HCT116 (cell line): ENCODE measurements at regions not wholly inside any gene's neighbourhood (a gene's known extent, or its start where the extent isn't known, plus 50 kb on each side); places are given as distances from the start of the nearest gene placed in this dataset.

Source experiments
- ATAC-seq: fragments of 200-7000 bp; cut with Tn5 transposase; 2 replicates; pipeline ENCODE4 v1.9.1; 2020; ENCODE audit warnings: mild to moderate bottlenecking, moderate library complexity
- BruUV-seq: library from RNA; stranded (reverse); fragments of 400-500 nt; replicated peaks from 2 replicates; lab custom pipeline; 2021; lab: Mats Ljungman, UMichigan
- CTCF ChIA-PET: fragments of 300-600 bp; sonication (Branson Sonifier 250); formaldehyde crosslinking; loops from one replicate; lab custom pipeline; 2021; ENCODE audit warnings: antibody characterized with exemption; lab: Charles Lee
- POLR2A ChIA-PET: fragments of 300-600, 350-600 bp; sonication (Branson Sonifier 250); formaldehyde crosslinking; loops from one replicate; lab custom pipeline; 2021; ENCODE audit warnings: antibody characterized with exemption; lab: Charles Lee
- RAD21 ChIA-PET, 2 experiments: fragments of 300-600 bp; sonication (Branson Sonifier 250); formaldehyde crosslinking; loops; one replicate each; lab custom pipeline; 2023; ENCODE audit warnings: low total read pairs in 2 of 2; ENCODE audit not compliant: uncharacterized antibody in 2 of 2, unreplicated experiment in 2 of 2, low non-redundant PET in 1 of 2; lab: Charles Lee
- DNase-seq: peaks from one replicate; pipeline ENCODE4 v3.0.0-alpha.2; 2010; ENCODE audit warnings: low read depth, low spot score
- H2AFZ ChIP-seq: fragments of 200-600 bp; shearing (Covaris generic), sonication (generic); 2 replicates; pipeline ENCODE4 v1.6.1; 2017; ENCODE audit warnings: low read depth, mixed run types, mixed read lengths, antibody characterized with exemption, low read length; ENCODE audit not compliant: poor library complexity, severe bottlenecking
- H3K27ac ChIP-seq: 2 replicates; pipeline ENCODE4 v1.5.1; 2012; ENCODE audit warnings: low read depth, low read length
- H3K27me3 ChIP-seq: fragments of 200-600 bp; sonication (generic); 2 replicates; pipeline ENCODE4 v1.6.1; 2016; ENCODE audit warnings: mixed run types, low read length, mixed read lengths; ENCODE audit not compliant: insufficient read depth
- H3K36me3 ChIP-seq, 2 experiments: fragments of 200-500 bp in 1 of 2; fragments of 200-600 bp in 1 of 2; sonication (Bioruptor generic) in 1 of 2; sonication (generic) in 1 of 2; 2 replicates each; pipeline versions ENCODE4 v1.5.1 to v1.6.1; 2014 to 2016; ENCODE audit warnings: low read length in 2 of 2, inconsistent platforms in 1 of 2, mixed read lengths in 1 of 2, mixed run types in 1 of 2; ENCODE audit not compliant: insufficient read depth in 2 of 2, control insufficient read depth in 1 of 2
- H3K4me1 ChIP-seq, 2 experiments: fragments of 200-600 bp in 1 of 2; sonication (generic) in 1 of 2; 2 replicates each; pipeline versions ENCODE4 v1.5.1 to v1.6.1; 2012 to 2017; ENCODE audit warnings: low read length in 2 of 2, inconsistent platforms in 1 of 2, mild to moderate bottlenecking in 1 of 2, mixed read lengths in 1 of 2, mixed run types in 1 of 2, moderate library complexity in 1 of 2; ENCODE audit not compliant: insufficient read depth in 2 of 2, control insufficient read depth in 1 of 2
- H3K4me2 ChIP-seq: fragments of 200-600 bp; sonication (generic); 2 replicates; pipeline ENCODE4 v1.6.1; 2017; ENCODE audit warnings: mixed run types, low read length, mixed read lengths
- H3K4me3 ChIP-seq, 2 experiments: fragments of 200-600 bp in 1 of 2; sonication (generic) in 1 of 2; replicated peaks in 1 of 2; 2 replicates each; pipeline ENCODE4 v1.5.1; 2011 to 2016; ENCODE audit warnings: low read length in 2 of 2, control low read depth in 1 of 2, low read depth in 1 of 2, mild to moderate bottlenecking in 1 of 2, mixed read lengths in 1 of 2, mixed run types in 1 of 2
- H3K79me2 ChIP-seq: fragments of 200-600 bp; sonication (generic); 2 replicates; pipeline ENCODE4 v1.6.1; 2017; ENCODE audit warnings: mild to moderate bottlenecking, mixed run types, low read length, moderate library complexity, mixed read lengths; ENCODE audit not compliant: insufficient read depth
- H3K9ac ChIP-seq: fragments of 200-600 bp; sonication (generic); 2 replicates; pipeline ENCODE4 v1.6.1; 2016; ENCODE audit warnings: low read length, mixed read lengths
- H3K9me2 ChIP-seq: fragments of 200-600 bp; sonication (generic), shearing (Covaris generic); 2 replicates; pipeline ENCODE4 v1.6.1; 2017; ENCODE audit warnings: mixed run types, mild to moderate bottlenecking, moderate library complexity; ENCODE audit not compliant: insufficient read depth
- H3K9me3 ChIP-seq, 2 experiments: fragments of 200-500 bp in 1 of 2; fragments of 200-600 bp in 1 of 2; sonication (Bioruptor generic) in 1 of 2; sonication (generic) in 1 of 2; 2 replicates each; pipeline ENCODE4 v1.6.1; 2014 to 2017; ENCODE audit warnings: low read length in 2 of 2, mixed read lengths in 2 of 2, inconsistent platforms in 1 of 2, low read depth in 1 of 2, mild to moderate bottlenecking in 1 of 2, mixed run types in 1 of 2, moderate library complexity in 1 of 2; ENCODE audit not compliant: control insufficient read depth in 1 of 2, insufficient read depth in 1 of 2
- H4K20me1 ChIP-seq: fragments of 200-600 bp; sonication (generic), shearing (Covaris generic); 2 replicates; pipeline ENCODE4 v1.6.1; 2017; ENCODE audit warnings: mixed run types, mild to moderate bottlenecking, moderate library complexity; ENCODE audit not compliant: insufficient read depth
- CBX3 ChIP-seq: IDR thresholded peaks from 2 replicates; pipeline ENCODE4 v1.6.1; 2012; ENCODE audit warnings: low read depth
- ELF1 ChIP-seq: IDR thresholded peaks from 2 replicates; pipeline ENCODE4 v1.6.1; 2012; ENCODE audit warnings: low read depth, borderline replicate concordance
- EZH2 ChIP-seq: fragments of 200-600 bp; sonication (generic); IDR thresholded peaks from 2 replicates; pipeline ENCODE4 v1.6.1; 2017; ENCODE audit warnings: antibody characterized with exemption, mixed run types
- EZH2phosphoT487 ChIP-seq: fragments of 200-600 bp; IDR thresholded peaks from 2 replicates; pipeline ENCODE4 v1.6.1; 2018; ENCODE audit warnings: antibody characterized with exemption, borderline replicate concordance
- FOSL1 ChIP-seq: IDR thresholded peaks from 2 replicates; pipeline ENCODE4 v1.6.1; 2012; ENCODE audit warnings: low read depth
- JUND ChIP-seq: IDR thresholded peaks from 2 replicates; pipeline ENCODE4 v1.6.1; 2012
- POLR2A ChIP-seq: IDR thresholded peaks from 2 replicates; pipeline ENCODE4 v1.7.0; 2011; ENCODE audit warnings: borderline replicate concordance; ENCODE audit not compliant: insufficient read depth, insufficient read length; ENCODE audit errors: extremely low read depth
- POLR2AphosphoS5 ChIP-seq: IDR thresholded peaks from 2 replicates; pipeline ENCODE4 v1.6.1; 2011; ENCODE audit warnings: mild to moderate bottlenecking, low read depth, low read length, moderate library complexity
- RAD21 ChIP-seq: IDR thresholded peaks from 2 replicates; pipeline ENCODE4 v1.6.1; 2012; ENCODE audit warnings: low read depth, mild to moderate bottlenecking
- SP1 ChIP-seq: IDR thresholded peaks from 2 replicates; pipeline ENCODE4 v1.6.1; 2012; ENCODE audit warnings: low read depth
- SRF ChIP-seq: IDR thresholded peaks from 2 replicates; pipeline ENCODE4 v1.6.1; 2012; ENCODE audit warnings: low read depth
- ZBTB33 ChIP-seq: IDR thresholded peaks from 2 replicates; pipeline ENCODE4 v1.6.1; 2011; ENCODE audit warnings: mild to moderate bottlenecking, low read length, moderate library complexity; ENCODE audit not compliant: insufficient replicate concordance; ENCODE audit errors: extremely low read depth
- ZNF274 ChIP-seq: fragments of 200-500 bp; sonication (Bioruptor generic); IDR thresholded peaks from 2 replicates; pipeline ENCODE4 v1.6.1; 2014; ENCODE audit warnings: mild to moderate bottlenecking, low read depth, low read length, inconsistent platforms
- intact Hi-C: fragments of 100-400 bp; cut with micrococcal nuclease; formaldehyde crosslinking; loops from 2 replicates; pipeline ENCODE4 v1.10.0; 2022
- TF ChIP-seq, protein P1 (sequence below): IDR thresholded peaks from 2 replicates; pipeline ENCODE4 v1.6.1; 2012; ENCODE audit warnings: low read depth
- TF ChIP-seq, protein P2 (sequence below): IDR thresholded peaks from 2 replicates; pipeline ENCODE4 v1.6.1; 2012

DNA sequence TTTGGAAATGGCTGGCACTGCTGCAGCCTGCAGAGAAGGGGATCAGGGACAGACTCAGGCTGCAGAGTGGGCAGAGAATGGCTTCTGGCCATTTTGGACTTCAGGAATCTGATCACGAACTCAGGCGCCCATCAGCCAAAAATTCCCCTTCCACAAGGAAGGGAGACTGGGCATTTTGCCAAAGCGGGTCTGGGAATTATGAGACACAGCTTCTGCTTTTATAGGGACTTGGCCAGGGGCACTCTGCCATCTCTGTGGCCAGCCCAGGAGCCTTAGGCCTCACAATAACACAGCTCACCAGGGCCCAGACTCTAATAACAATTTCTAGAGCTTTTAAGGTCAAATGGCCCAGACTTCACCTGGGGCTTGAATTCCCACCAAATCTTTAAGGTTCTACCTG lies 74.7 kb downstream of the CHST1 start:
- CTCF ChIA-PET: no interaction called here
- RAD21 ChIA-PET: no interaction called here

DNA sequence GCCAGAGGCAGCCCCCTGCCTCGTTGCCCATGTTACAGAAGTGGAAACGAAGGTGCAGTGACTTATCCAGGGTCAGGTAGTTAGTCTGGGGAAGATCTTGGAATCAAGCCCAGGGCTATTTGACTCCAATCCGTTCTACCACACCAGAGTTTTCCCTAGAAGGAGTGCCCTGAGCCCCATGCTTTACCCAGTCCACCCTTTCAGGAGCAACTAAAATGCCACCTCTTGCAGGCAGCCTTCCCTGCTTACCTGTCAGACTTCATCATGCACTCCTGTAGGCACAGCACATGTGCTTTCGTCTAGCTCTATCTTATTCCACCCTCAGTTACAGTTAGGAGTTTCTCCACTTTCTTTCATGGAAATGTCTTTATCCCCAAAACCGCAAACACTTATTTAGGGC lies 80.2 kb downstream of the CHST1 start:
- no peaks in the 10 kb centered on the region for H3K36me3 ChIP-seq
- H4K20me1 ChIP-seq: no peaks in the 10 kb centered on the region
- H3K4me3 ChIP-seq: no peak overlapping the region
- no TSS peak for BruUV-seq
- TF ChIP-seq EZH2 (no peak), POLR2AphosphoS5 (no peak), POLR2A (no peak), ZNF274 (no peak), FOSL1 (no peak), SRF (no peak), JUND (no peak), RAD21 (no peak), CBX3 (no peak), ZBTB33 (no peak), EZH2phosphoT487 (no peak), SP1 (no peak), ELF1 (no peak)
- TF ChIP-seq, protein P1, sequence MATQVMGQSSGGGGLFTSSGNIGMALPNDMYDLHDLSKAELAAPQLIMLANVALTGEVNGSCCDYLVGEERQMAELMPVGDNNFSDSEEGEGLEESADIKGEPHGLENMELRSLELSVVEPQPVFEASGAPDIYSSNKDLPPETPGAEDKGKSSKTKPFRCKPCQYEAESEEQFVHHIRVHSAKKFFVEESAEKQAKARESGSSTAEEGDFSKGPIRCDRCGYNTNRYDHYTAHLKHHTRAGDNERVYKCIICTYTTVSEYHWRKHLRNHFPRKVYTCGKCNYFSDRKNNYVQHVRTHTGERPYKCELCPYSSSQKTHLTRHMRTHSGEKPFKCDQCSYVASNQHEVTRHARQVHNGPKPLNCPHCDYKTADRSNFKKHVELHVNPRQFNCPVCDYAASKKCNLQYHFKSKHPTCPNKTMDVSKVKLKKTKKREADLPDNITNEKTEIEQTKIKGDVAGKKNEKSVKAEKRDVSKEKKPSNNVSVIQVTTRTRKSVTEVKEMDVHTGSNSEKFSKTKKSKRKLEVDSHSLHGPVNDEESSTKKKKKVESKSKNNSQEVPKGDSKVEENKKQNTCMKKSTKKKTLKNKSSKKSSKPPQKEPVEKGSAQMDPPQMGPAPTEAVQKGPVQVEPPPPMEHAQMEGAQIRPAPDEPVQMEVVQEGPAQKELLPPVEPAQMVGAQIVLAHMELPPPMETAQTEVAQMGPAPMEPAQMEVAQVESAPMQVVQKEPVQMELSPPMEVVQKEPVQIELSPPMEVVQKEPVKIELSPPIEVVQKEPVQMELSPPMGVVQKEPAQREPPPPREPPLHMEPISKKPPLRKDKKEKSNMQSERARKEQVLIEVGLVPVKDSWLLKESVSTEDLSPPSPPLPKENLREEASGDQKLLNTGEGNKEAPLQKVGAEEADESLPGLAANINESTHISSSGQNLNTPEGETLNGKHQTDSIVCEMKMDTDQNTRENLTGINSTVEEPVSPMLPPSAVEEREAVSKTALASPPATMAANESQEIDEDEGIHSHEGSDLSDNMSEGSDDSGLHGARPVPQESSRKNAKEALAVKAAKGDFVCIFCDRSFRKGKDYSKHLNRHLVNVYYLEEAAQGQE: no peak
- TF ChIP-seq, protein P2, sequence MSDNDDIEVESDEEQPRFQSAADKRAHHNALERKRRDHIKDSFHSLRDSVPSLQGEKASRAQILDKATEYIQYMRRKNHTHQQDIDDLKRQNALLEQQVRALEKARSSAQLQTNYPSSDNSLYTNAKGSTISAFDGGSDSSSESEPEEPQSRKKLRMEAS: no peak
- ChIA-PET POLR2A (no interaction called here), CTCF (no interaction called here), RAD21 (no interaction called here)
- no peaks in the 10 kb centered on the region for H3K4me1 ChIP-seq
- H3K79me2 ChIP-seq: no peaks in the 10 kb centered on the region
- no peak overlapping the region for H2AFZ ChIP-seq
- intact Hi-C loops: no loop called here
- no peak overlapping the region for H3K9ac ChIP-seq
- ATAC-seq: no peak
- DNase-seq: no peak
- H3K27ac ChIP-seq: no peak overlapping the region
- no peaks in the 10 kb centered on the region for H3K9me3 ChIP-seq
- H3K4me2 ChIP-seq: no peak overlapping the region
- H3K9me2 ChIP-seq: no peaks in the 10 kb centered on the region
- H3K27me3 ChIP-seq: peaks cover 72% of the 10 kb centered on the region

More for the DNA sequence above, 74.7 kb downstream of the CHST1 start:
- Histone ChIP-seq H3K9me2 (no peaks in the 10 kb centered on the region), H4K20me1 (no peaks in the 10 kb centered on the region)
- TF ChIP-seq SRF (no peak), CBX3 (no peak), RAD21 (no peak)
- TF ChIP-seq, all 23 proteins: peak for 0
- DNase-seq: no peak
- Histone ChIP-seq H3K4me2 (no peak overlapping the region), H3K79me2 (no peaks in the 10 kb centered on the region), H3K36me3 (no peaks in the 10 kb centered on the region), H2AFZ (no peak overlapping the region), H3K4me1 (no peaks in the 10 kb centered on the region), H3K27me3 (peaks cover 48% of the 10 kb centered on the region), H3K9ac (no peak overlapping the region), H3K27ac (no peak overlapping the region), H3K9me3 (no peaks in the 10 kb centered on the region), H3K4me3 (no peak overlapping the region)
- no TSS peak for BruUV-seq
- POLR2A ChIA-PET: no interaction called here
- intact Hi-C loops: no loop called here
- ATAC-seq: no peak
